Heart left ventricle (tissue), 16 donors: ENCODE measurements at regions not wholly inside any gene's neighbourhood (a gene's known extent, or its start where the extent isn't known, plus 50 kb on each side); places are given as distances from the start of the nearest gene placed in this dataset.

Experiments used
- ATAC-seq, 4 donors: fragments of 200-7000 bp; cut with Tn5 transposase; one replicate each; pipeline ENCODE4 v1.9.1; 2020 to 2022; ENCODE audit warnings: moderate library complexity in 4 of 4, mild to moderate bottlenecking in 3 of 4, moderate number of reproducible peaks in 1 of 4
- DNase-seq, 5 donors: peaks; one replicate each; pipeline ENCODE4 v3.0.0-alpha.2; 2020
- H3K27ac ChIP-seq, 12 donors: fragments of 200-600 bp; sonication (generic) in 4 of 12; one replicate each; pipeline versions ENCODE4 v1.5.0 to v1.8.0; 2016 to 2022; ENCODE audit warnings: mild to moderate bottlenecking in 2 of 12
- H3K27me3 ChIP-seq, 9 donors: fragments of 200-600 bp; sonication (generic) in 2 of 9; one replicate each; pipeline versions ENCODE4 v1.5.1 to v1.8.0; 2016 to 2022; ENCODE audit warnings: mild to moderate bottlenecking in 3 of 9
- H3K36me3 ChIP-seq, 9 donors: fragments of 200-600 bp; sonication (generic) in 2 of 9; one replicate each; pipeline versions ENCODE4 v1.5.0 to v1.8.0; 2018 to 2022; ENCODE audit warnings: mild to moderate bottlenecking in 2 of 9
- H3K4me1 ChIP-seq, 12 donors: fragments of 200-600 bp; sonication (generic) in 4 of 12; one replicate each; pipeline versions ENCODE4 v1.5.0 to v1.8.0; 2016 to 2022; ENCODE audit warnings: mild to moderate bottlenecking in 3 of 12
- H3K4me3 ChIP-seq, 12 donors: fragments of 200-600 bp; sonication (generic) in 4 of 12; one replicate each; pipeline versions ENCODE4 v1.5.0 to v1.8.0; 2017 to 2022; ENCODE audit warnings: mild to moderate bottlenecking in 9 of 12, moderate library complexity in 4 of 12
- H3K9me3 ChIP-seq, 12 donors: fragments of 200-600 bp; sonication (generic) in 4 of 12; one replicate each; pipeline versions ENCODE4 v1.5.0 to v1.8.0; 2016 to 2022; ENCODE audit warnings: mild to moderate bottlenecking in 1 of 12
- CTCF ChIP-seq, 12 donors: fragments of 200-600 bp; sonication (generic) in 4 of 12; IDR thresholded peaks; one replicate each; pipeline versions ENCODE4 v1.5.0 to v1.8.0; 2018 to 2022; ENCODE audit warnings: antibody characterized with exemption in 12 of 12, mild to moderate bottlenecking in 5 of 12
- POLR2A ChIP-seq, 2 donors: fragments of 450-650 bp; IDR thresholded peaks; one replicate each; pipeline ENCODE4 v1.6.1; 2017; ENCODE audit warnings: antibody characterized with exemption in 2 of 2, mild to moderate bottlenecking in 2 of 2, moderate library complexity in 2 of 2
- WGBS, 4 donors: extraction: QIAGEN DNeasy Blood & Tissue Kit in 2 of 4; methylation state at CpG; one replicate each; pipeline versions ENCODE4 v1.1.5 to v1.1.7; 2013 to 2018; 5-methylcytosine and 5-hydroxymethylcytosine counted together
- intact Hi-C, 10 donors: fragments of 100-400 bp; cut with DNase I; formaldehyde crosslinking; loops; one replicate each; pipeline versions ENCODE4 v1.11.1 to v1.14.2; 2022
- donor health status: ischemic (EF 13 %, LVEDD 7.1; RV severe dilation, severe dysfunction).
- donor health status: healthy with polysubstance abuse.
- donor health status: DM: no; HTN: yes; CAD: no.
- donor health status: DM: no; HTN: no; CAD: no.
- donor health status: ischemic (EF 25% LVEDD 6.9; RV normal size, moderate dysfunction).
- donor health status: ischemic (EF 25% LVEDD 5.7; RV mildly dilated, moderate dysfunction).
- donor health status: healthy.
- donor health status: DM: yes; HTN: yes; CAD: no.
- donor health status: ischemic (EF 35%, LVEDD 5.7; RV mildly dilated, moderate dysfunction).
- donor health status: nonischemic (EF 11% LVEDD 7.7; RV severe dilation, severe dysfunction).
- donor health status: DM: yes; HTN: yes; CAD: no.
- donor health status: PGD.
- donor health status: ischemic (EF 29% LVEDD 5.4; RV normal size, mild dysfunction).
- donor health status: nonischemic (EF 23%, LVEDD 6.1; RV moderate dilation, normal function).

GRCh38 chr17:71313866-71314265 is 807.0 kb upstream of the SOX9 start:
- intact Hi-C loops, result loop anchor here in 1 of 10 donors (10.0 kb wide), 1 partner anchor 51 kb away; no protein-coding TSS in a partner anchor
- DNase-seq (no peak), ATAC-seq (no peak)
- H3K4me1 ChIP-seq, result no peaks in the 10 kb centered on the region
- peaks cover 0 to 7% (median 0%) of the 10 kb centered on the region in 12 donors for H3K9me3 ChIP-seq
- TF ChIP-seq POLR2A (IDR thresholded peaks at IDR 0.05) (no peak), CTCF (IDR thresholded peaks at IDR 0.05) (no peak)
- H3K4me3 ChIP-seq, result no peak overlapping the region
- no peak overlapping the region for H3K27ac ChIP-seq
- 49 to 56% (median 52%) methylated on average over 3 of the region's 3 CpGs for WGBS, 4 donors
- no peaks in the 10 kb centered on the region for H3K36me3 ChIP-seq
- H3K27me3 ChIP-seq, result no peaks in the 10 kb centered on the region

- intact Hi-C loops, result loop anchor here in 1 of 10 donors (10.0 kb wide), 1 partner anchor 49 kb away; no protein-coding TSS in a partner anchor
- TF ChIP-seq POLR2A (IDR thresholded peaks at IDR 0.05), result no peak
- no peak for TF ChIP-seq CTCF (IDR thresholded peaks at IDR 0.05)
- H3K27ac ChIP-seq, result no peak overlapping the region
- H3K36me3 ChIP-seq, result no peaks in the 10 kb centered on the region
- no peaks in the 10 kb centered on the region for H3K4me1 ChIP-seq
- 61 to 74% (median 69%) methylated on average over 3 of the region's 3 CpGs for WGBS, 4 donors
- no peak overlapping the region for H3K4me3 ChIP-seq
- no peak for ATAC-seq
- no peak for DNase-seq
- H3K9me3 ChIP-seq, result no peaks in the 10 kb centered on the region
- no peaks in the 10 kb centered on the region for H3K27me3 ChIP-seq
Measured at GRCh38 chr17:71315568-71315967, 805.3 kb upstream of the SOX9 start.

GRCh38 chr17:71316176-71316897 is 804.5 kb upstream of the SOX9 start:
- WGBS, 4 donors, result 67 to 72% (median 71%) methylated on average over 4 of the region's 4 CpGs
- Histone ChIP-seq H3K27ac (no peak overlapping the region), H3K4me3 (no peak overlapping the region), H3K27me3 (no peaks in the 10 kb centered on the region), H3K36me3 (no peaks in the 10 kb centered on the region), H3K4me1 (no peaks in the 10 kb centered on the region), H3K9me3 (no peaks in the 10 kb centered on the region)
- DNase-seq (no peak), ATAC-seq (no peak)
- intact Hi-C loops, result loop anchor here in 1 of 10 donors (10.0 kb wide), 1 partner anchor 48 kb away; no protein-coding TSS in a partner anchor
- TF ChIP-seq CTCF (IDR thresholded peaks at IDR 0.05) (no peak), POLR2A (IDR thresholded peaks at IDR 0.05) (no peak)

- WGBS, 4 donors, result 74 to 80% (median 79%) methylated on average over 6 of the region's 6 CpGs
- H3K4me3 ChIP-seq, result no peak overlapping the region
- ATAC-seq (no peak), DNase-seq (no peak)
- H3K27me3 ChIP-seq, result no peaks in the 10 kb centered on the region
- H3K4me1 ChIP-seq, result no peaks in the 10 kb centered on the region
- no peaks in the 10 kb centered on the region for H3K9me3 ChIP-seq
- no peak overlapping the region for H3K27ac ChIP-seq
- TF ChIP-seq POLR2A (IDR thresholded peaks at IDR 0.05) (no peak), CTCF (IDR thresholded peaks at IDR 0.05) (no peak)
- H3K36me3 ChIP-seq, result no peaks in the 10 kb centered on the region
- intact Hi-C loops, result no loop called here
Measured at GRCh38 chr17:71320009-71320796, 800.6 kb upstream of the SOX9 start.
